ENCODE measurements at regions not wholly inside any gene's neighbourhood (a gene's known extent, or its start where the extent isn't known, plus 50 kb on each side); places are given as distances from the start of the nearest gene placed in this dataset.

DNA sequence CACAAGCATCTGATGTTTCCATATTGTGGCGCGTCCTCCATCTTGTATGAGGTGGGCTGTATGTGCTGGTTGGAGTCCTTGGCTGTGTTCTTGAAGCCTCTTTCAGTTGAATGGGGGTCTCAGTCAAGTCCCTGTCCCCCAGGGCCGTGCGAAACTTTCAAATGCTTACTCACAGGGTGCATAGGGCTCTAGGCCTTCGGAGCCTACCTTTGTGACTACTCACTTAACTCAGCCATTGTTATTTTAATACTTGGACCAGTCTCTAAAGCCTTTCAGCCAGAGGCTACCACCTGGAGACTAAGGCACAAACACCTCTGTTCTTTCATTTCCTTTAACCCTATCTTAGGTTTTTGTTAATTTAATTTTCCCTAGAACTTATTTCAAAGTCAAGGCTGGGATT is 785.9 kb downstream of the GATA3 start:
- TF ChIP-seq, protein P1, sequence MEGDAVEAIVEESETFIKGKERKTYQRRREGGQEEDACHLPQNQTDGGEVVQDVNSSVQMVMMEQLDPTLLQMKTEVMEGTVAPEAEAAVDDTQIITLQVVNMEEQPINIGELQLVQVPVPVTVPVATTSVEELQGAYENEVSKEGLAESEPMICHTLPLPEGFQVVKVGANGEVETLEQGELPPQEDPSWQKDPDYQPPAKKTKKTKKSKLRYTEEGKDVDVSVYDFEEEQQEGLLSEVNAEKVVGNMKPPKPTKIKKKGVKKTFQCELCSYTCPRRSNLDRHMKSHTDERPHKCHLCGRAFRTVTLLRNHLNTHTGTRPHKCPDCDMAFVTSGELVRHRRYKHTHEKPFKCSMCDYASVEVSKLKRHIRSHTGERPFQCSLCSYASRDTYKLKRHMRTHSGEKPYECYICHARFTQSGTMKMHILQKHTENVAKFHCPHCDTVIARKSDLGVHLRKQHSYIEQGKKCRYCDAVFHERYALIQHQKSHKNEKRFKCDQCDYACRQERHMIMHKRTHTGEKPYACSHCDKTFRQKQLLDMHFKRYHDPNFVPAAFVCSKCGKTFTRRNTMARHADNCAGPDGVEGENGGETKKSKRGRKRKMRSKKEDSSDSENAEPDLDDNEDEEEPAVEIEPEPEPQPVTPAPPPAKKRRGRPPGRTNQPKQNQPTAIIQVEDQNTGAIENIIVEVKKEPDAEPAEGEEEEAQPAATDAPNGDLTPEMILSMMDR (conservative IDR thresholded peaks at IDR 0.05; ENCODE audit: low read depth, low read length), result no peak
- TF ChIP-seq POLR2A (IDR thresholded peaks at IDR 0.05; ENCODE audit: low read depth, low read length), result no peak
- no peak for TF ChIP-seq SMC3 (IDR thresholded peaks at IDR 0.05; ENCODE audit: low read depth, low read length)
- TF ChIP-seq RCOR1 (IDR thresholded peaks at IDR 0.05; ENCODE audit: insufficient replicate concordance, low read length), result no peak
- TF ChIP-seq MAFK (IDR thresholded peaks at IDR 0.05; ENCODE audit: low read depth, low read length), result no peak
- TF ChIP-seq RFX5 (IDR thresholded peaks at IDR 0.05; ENCODE audit: low read depth, low read length), result no peak
- no peak for TF ChIP-seq CEBPB (IDR thresholded peaks at IDR 0.05; ENCODE audit: low read depth, low read length)
- no peak for TF ChIP-seq RAD21 (IDR thresholded peaks at IDR 0.05; ENCODE audit: low read length)
- no peak for TF ChIP-seq MAZ (IDR thresholded peaks at IDR 0.05; ENCODE audit: borderline replicate concordance, low read depth, low read length)
- no peak for TF ChIP-seq MXI1 (IDR thresholded peaks at IDR 0.05; ENCODE audit: borderline replicate concordance, low read depth, low read length)
- TF ChIP-seq, protein P2, sequence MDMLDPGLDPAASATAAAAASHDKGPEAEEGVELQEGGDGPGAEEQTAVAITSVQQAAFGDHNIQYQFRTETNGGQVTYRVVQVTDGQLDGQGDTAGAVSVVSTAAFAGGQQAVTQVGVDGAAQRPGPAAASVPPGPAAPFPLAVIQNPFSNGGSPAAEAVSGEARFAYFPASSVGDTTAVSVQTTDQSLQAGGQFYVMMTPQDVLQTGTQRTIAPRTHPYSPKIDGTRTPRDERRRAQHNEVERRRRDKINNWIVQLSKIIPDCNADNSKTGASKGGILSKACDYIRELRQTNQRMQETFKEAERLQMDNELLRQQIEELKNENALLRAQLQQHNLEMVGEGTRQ (IDR thresholded peaks at IDR 0.05; ENCODE audit: low read depth, low read length), result no peak
- TF ChIP-seq, protein P3, sequence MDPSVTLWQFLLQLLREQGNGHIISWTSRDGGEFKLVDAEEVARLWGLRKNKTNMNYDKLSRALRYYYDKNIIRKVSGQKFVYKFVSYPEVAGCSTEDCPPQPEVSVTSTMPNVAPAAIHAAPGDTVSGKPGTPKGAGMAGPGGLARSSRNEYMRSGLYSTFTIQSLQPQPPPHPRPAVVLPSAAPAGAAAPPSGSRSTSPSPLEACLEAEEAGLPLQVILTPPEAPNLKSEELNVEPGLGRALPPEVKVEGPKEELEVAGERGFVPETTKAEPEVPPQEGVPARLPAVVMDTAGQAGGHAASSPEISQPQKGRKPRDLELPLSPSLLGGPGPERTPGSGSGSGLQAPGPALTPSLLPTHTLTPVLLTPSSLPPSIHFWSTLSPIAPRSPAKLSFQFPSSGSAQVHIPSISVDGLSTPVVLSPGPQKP (IDR thresholded peaks at IDR 0.05; ENCODE audit: borderline replicate concordance, low read depth, low read length), result no peak
- no peak for TF ChIP-seq NFE2L2 (IDR thresholded peaks at IDR 0.05; ENCODE audit: low read depth, low read length)
- TF ChIP-seq BHLHE40 (IDR thresholded peaks at IDR 0.05; ENCODE audit: low read depth, low read length), result no peak

Measured in IMR-90 (cell line).